NCI-H2196 treated with DMSO at 0.1 percent for 48 hours (cell line): ENCODE measurements at regions not wholly inside any gene's neighbourhood (a gene's known extent, or its start where the extent isn't known, plus 50 kb on each side); places are given as distances from the start of the nearest gene placed in this dataset.
A peak's percentile ranks its signal among the peaks of the same experiment; 100 is the strongest.

Experiments
- DNase-seq: peaks from one replicate; lab custom pipeline; 2025; ENCODE audit not compliant: unreplicated experiment; lab: John Stamatoyannopoulos, UW

- no peak for DNase-seq
Measured at GRCh38 chrX:8314881-8315280, 143.8 kb upstream of the VCX2 start.

GRCh38 chrX:8319359-8319758 is 145.3 kb upstream of the VCX3B start:
- no peak for DNase-seq

DNA sequence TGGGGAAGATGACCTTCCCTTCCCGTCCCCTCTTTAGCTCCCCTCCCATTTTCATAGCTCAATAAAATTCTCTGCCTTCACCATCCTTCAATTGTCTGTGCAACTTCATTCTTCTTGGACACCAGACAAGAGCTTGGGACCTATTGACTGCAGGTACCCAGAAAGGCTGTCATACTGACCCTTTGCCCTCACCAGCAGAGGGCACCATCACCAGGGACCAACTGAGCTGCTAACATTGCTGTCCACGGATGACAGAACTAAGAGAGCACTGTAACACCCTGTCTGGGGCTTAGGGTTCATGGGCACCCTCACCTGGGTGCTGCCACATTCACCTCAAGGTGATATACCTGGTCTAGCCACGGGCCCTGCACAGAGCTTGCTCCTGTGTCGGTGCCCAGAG is 141.3 kb upstream of the VCX3B start:
- DNase-seq = no peak

DNA sequence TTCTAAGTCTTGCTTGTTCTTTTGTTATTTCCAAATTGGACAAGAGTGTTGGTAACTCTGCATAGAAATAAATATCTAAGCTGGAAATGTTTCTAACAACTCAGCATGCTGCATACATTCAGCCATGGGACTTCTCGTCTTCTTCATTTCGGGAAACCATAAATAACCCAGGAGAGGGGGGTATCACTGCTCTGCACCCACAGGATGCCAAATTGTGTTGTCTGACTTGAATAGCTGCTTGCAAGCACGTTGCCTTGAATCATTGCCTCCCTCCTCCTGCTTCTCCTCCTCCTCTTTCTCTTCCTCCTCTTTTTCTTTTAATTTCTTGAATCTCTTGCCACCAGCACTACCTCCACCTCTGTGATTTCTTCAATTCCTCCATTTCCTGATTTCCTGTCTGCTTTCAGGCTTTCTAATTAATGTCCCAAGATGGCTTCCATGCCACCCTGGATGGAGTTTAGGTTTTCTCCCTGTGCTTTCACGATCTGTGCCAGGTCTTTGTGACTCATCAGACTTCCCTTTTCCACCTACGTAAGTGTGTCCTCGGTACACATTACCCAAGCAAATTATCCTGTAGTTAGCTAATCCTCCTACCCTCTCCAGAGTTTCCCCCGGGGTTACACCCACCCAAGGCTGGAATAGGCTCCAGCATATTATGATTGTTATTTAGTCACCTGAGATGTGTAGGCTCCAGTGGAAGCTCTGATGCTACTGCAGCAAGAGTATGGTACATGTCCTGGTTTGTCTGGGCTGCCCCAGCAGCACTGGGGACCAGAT is 122.6 kb upstream of the VCX3B start:
- no peak for DNase-seq

- no peak for DNase-seq
Measured at GRCh38 chrX:8345473-8345872, 119.2 kb upstream of the VCX3B start.

DNA sequence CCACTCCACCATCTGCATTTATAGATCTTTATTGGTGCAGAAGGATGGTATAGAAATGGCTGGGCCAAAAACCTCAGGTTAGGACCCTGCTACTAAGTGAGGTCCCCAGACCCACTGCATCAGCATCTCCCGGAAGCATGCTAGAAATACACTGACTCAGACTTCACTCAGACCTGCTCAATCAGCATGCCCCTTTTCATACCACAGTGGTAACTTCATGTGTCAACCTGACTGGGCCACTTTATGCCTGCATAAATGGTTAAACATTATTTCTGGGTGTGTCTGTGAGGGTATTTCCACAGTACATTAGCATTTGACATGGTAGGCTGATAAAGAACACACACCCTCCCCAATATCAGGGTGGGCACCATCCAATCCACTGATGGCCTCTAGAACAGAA is 118.6 kb upstream of the VCX3B start:
- DNase-seq = no peak

DNA sequence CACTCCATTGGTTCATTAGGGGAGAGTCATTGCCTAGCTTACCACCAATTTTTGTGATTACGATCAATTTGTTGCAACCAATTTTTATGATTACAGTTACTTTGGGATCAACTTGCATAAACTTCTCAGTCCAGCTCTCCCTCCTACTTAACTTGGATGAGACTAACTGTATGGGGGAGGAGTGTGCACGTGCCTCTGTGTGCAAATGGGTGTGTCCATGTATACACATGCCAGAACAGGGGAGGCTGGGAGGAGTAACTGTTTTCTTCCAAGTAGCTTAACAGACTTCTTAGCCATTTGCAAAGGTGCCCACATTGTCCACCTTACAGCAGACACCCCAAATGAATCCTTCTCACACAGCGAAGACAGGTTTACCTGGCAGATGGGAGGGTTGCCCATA is 117.7 kb upstream of the VCX3B start:
- DNase-seq = no peak

DNA sequence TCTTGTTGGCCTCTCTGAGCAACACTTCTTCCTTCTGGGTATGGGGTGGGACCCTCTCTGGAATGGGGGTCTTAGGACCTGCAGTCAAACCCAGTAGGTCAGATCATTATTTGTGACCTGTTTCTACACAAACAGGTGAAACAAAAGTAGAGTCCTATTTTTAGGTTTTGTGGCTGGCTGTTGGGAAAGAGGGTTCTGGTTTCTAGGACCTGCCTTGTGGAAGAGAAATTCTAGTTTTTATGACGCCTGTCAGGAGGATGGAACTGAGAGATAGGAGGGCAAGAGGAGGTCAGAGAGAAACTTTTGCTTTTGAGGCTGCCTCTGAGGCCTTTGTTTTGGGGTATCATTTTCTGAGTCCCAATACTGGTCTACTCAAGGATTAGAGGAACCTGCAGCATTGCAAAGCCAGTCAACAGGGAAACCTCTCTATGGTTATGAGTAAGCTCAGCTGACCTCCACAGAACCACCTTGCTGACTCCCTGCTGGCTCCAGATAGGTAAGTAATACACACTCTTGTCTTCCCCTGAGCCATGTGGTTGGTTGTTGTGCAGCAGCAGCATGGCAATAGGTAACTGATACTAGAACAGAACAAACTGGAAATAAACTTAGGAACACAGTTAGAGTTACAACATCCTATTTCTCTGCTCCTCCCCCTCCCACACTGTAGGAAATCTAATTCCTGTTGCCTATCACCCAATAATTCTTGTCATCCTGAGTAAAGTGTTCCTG is 114.7 kb upstream of the VCX3B start:
- DNase-seq = no peak

GRCh38 chrX:8358302-8358701 is 106.3 kb upstream of the VCX3B start:
- DNase-seq = no peak

DNA sequence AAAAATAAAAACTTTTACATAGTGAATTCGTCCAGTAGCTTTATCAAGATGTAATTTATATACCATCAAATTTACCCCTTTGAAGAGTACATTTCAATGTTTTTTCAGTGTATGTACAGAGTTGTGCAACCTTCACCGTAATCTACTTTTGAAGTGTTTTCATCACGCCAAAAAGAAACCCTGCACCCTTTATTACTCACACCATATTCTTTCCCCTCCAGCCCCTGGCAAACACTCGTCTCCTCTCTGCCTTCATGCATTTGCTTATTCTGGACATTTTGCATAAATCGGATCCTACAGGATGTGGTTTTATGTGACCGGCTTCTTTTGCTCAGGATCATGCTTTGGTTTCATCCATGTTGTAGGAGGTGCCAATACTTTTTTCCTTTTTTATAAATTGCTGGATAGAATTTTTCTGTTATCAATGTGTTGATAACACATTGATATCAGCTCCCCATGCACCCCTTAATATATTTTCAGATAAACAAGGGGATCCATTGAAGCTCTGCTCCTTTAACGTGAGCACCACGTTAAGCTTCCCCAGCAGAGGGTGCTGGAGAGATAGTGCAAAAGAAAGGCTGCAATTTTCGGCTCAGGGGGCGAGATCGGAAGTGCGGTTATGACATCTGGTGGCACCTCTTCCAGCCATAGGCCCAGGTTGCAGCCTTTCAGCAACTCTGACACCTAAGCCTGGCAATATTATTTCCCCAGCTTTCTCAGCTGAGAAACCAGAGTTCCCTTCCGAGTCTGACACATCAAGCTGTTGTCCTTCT is 100.1 kb upstream of the VCX3B start:
- DNase-seq = peak; percentile 27

- DNase-seq = no peak
Measured at GRCh38 chrX:8366481-8366880, 98.1 kb upstream of the VCX3B start.

GRCh38 chrX:8374041-8374825 is 90.4 kb upstream of the VCX3B start:
- no peak for DNase-seq

- DNase-seq = no peak
Measured at GRCh38 chrX:8377041-8377440, 87.6 kb upstream of the VCX3B start.

DNA sequence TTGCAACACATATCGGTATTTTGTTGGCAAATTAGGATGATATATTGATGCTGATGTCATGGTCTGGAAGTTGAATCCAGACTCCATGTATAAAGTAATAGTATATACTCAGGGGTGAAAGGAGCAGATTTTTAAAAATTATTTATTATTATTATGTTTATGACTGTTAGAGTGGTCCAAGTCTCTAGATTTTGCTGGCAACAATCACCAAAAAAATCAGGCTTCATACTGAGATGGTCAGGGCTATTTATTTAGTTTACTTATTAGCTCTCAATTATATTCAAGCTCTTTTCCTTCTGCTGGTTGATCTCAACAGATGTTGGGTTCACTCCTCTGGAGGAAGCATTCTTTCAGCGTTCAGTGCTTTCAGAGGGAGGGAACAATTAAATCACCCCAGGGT is 73.9 kb upstream of the VCX3B start:
- no peak for DNase-seq

DNA sequence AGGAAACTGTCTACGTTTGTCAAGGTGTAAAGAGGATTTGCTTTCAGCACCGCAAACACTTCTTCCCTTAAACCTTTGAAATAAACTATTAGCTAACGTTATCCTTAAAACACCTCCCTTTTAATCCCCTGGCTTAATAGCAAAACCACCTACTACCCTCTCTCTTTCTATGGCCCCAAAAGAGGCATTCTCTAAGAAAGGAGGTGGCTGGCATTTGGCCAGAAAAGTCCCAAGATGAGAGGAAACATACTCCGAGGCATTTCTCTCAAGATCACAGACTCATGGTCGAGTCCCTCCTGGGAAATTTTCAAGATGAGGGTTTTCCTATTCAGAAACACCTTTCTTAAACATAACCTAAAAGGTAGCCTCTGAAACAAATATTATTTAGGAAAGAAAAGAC is 60.6 kb upstream of the VCX3B start:
- no peak for DNase-seq

DNA sequence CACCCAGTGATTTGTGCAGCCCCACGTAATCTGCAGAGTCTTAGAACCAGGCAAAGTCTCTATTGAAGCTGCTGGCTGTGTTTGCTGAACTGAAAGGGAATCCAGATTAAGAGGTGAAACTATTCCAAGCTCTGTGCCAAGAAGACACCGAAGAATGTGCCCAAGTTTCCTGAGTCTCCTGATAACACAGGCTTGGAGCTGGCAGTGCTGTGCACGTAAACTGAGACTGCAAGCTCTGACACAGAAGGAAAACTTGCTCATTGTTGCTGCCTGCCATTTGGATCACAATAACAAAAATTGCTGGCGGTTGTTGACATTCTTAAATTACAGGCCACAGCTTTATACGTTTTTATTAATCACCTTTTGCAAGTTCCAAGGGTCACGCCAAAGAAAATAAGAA is 60.2 kb upstream of the VCX3B start:
- DNase-seq = peak; percentile 0

GRCh38 chrX:8404926-8405325 is 59.7 kb upstream of the VCX3B start:
- no peak for DNase-seq

GRCh38 chrX:8405631-8406030 is 59.0 kb upstream of the VCX3B start:
- DNase-seq = no peak

- no peak for DNase-seq
Measured at GRCh38 chrX:8413279-8413678, 51.4 kb upstream of the VCX3B start.
